Endothelial cell of umbilical vein (primary cell): ENCODE measurements at regions not wholly inside any gene's neighbourhood (a gene's known extent, or its start where the extent isn't known, plus 50 kb on each side); places are given as distances from the start of the nearest gene placed in this dataset.

Experiments
- BruUV-seq: library from RNA; stranded (reverse); fragments of 400-500 nt; replicated peaks from 2 replicates; lab custom pipeline; 2021; lab: Mats Ljungman, UMichigan
- CTCF ChIA-PET: fragments of 300-600, 350-600 bp; sonication (Branson Sonifier 250); formaldehyde crosslinking; loops from one replicate; lab custom pipeline; 2021; ENCODE audit warnings: antibody characterized with exemption, inconsistent platforms; lab: Charles Lee
- POLR2A ChIA-PET: fragments of 300-600, 350-600 bp; sonication (Branson Sonifier 250); formaldehyde crosslinking; loops from one replicate; lab custom pipeline; 2021; ENCODE audit warnings: antibody characterized with exemption, inconsistent platforms; lab: Charles Lee
- DNase-seq: peaks from one replicate; pipeline ENCODE4 v3.0.0-alpha.2; 2011; ENCODE audit warnings: low read depth, low spot score
- FAIRE-seq: peaks from 2 replicates; lab custom pipeline; 2011; peaks lifted over from hg19 to GRCh38; lab: Jason Lieb, UNC
- H2AFZ ChIP-seq: 2 replicates; pipeline ENCODE4 v1.6.0; 2012; ENCODE audit warnings: low read depth, low read length, control low read depth, inconsistent platforms
- H3K27ac ChIP-seq: 2 replicates; pipeline ENCODE4 v1.5.1; 2011; ENCODE audit warnings: low read depth, mild to moderate bottlenecking, control low read depth, low read length, moderate library complexity; ENCODE audit not compliant: insufficient read depth
- H3K27me3 ChIP-seq, 2 experiments: 2 replicates each; pipeline versions ENCODE4 v1.6.0 to v1.6.1; 2011; ENCODE audit warnings: low read length in 2 of 2, mixed read lengths in 1 of 2; ENCODE audit not compliant: control insufficient read depth in 2 of 2, insufficient read depth in 2 of 2
- H3K36me3 ChIP-seq, 2 experiments: 2 replicates in 1 of 2; 3 replicates in 1 of 2; pipeline ENCODE4 v1.5.1; 2011; ENCODE audit warnings: low read length in 2 of 2, mild to moderate bottlenecking in 1 of 2, moderate library complexity in 1 of 2; ENCODE audit not compliant: control insufficient read depth in 2 of 2, insufficient read depth in 2 of 2; ENCODE audit errors: extremely low read depth in 1 of 2
- H3K4me1 ChIP-seq: 3 replicates; pipeline ENCODE4 v1.5.1; 2011; ENCODE audit warnings: mild to moderate bottlenecking, low read length; ENCODE audit not compliant: control insufficient read depth, insufficient read depth; ENCODE audit errors: extremely low read depth
- H3K4me2 ChIP-seq: 2 replicates; pipeline ENCODE4 v1.6.1; 2011; ENCODE audit warnings: low read length, control low read depth, mixed read lengths; ENCODE audit not compliant: insufficient read depth
- H3K4me3 ChIP-seq, 3 experiments: fragments of 200-600 bp in 1 of 3; sonication (generic), shearing (Covaris generic) in 1 of 3; replicated peaks in 1 of 3; 2 replicates each; pipeline ENCODE4 v1.5.1; 2011 to 2016; ENCODE audit warnings: control low read depth in 3 of 3, low read length in 3 of 3, mild to moderate bottlenecking in 2 of 3, inconsistent platforms in 1 of 3, low read depth in 1 of 3, moderate library complexity in 1 of 3; ENCODE audit not compliant: insufficient read depth in 1 of 3
- H3K79me2 ChIP-seq: 2 replicates; pipeline ENCODE4 v1.6.0; 2012; ENCODE audit warnings: low read length, inconsistent platforms; ENCODE audit not compliant: control insufficient read depth, insufficient read depth
- H3K9ac ChIP-seq: replicated peaks from 2 replicates; pipeline ENCODE3; 2011; ENCODE audit warnings: low read length, control low read depth; ENCODE audit not compliant: insufficient read depth; ENCODE audit errors: extremely low read depth
- H3K9me1 ChIP-seq: replicated peaks from 3 replicates; pipeline ENCODE4 v1.6.0; 2011; ENCODE audit warnings: mild to moderate bottlenecking, low read length; ENCODE audit not compliant: control insufficient read depth, insufficient read depth; ENCODE audit errors: extremely low read depth
- H3K9me3 ChIP-seq: replicated peaks from 2 replicates; pipeline ENCODE4 v1.5.1; 2012; ENCODE audit warnings: low read length, inconsistent platforms; ENCODE audit not compliant: control insufficient read depth, insufficient read depth
- H4K20me1 ChIP-seq: replicated peaks from 2 replicates; pipeline ENCODE3; 2011; ENCODE audit warnings: mild to moderate bottlenecking, low read length; ENCODE audit not compliant: control insufficient read depth, insufficient read depth; ENCODE audit errors: extremely low read depth
- CTCF ChIP-seq, 2 donors: IDR thresholded peaks; 1 replicate in 1 of 2; 2 replicates in 1 of 2; pipeline ENCODE4 v1.5.1; 2011; ENCODE audit warnings: low read length in 2 of 2, mild to moderate bottlenecking in 2 of 2, moderate library complexity in 2 of 2, control low read depth in 1 of 2, inconsistent platforms in 1 of 2, low read depth in 1 of 2; ENCODE audit not compliant: insufficient read depth in 1 of 2; ENCODE audit errors: extremely low read depth in 1 of 2
- EZH2 ChIP-seq: IDR thresholded peaks from 2 replicates; pipeline ENCODE4 v1.6.1; 2012; ENCODE audit warnings: borderline replicate concordance, low read depth, mild to moderate bottlenecking, moderate library complexity, low read length, inconsistent platforms; ENCODE audit not compliant: severe bottlenecking
- FOS ChIP-seq: IDR thresholded peaks from 2 replicates; pipeline ENCODE4 v1.6.1; 2011; ENCODE audit warnings: mild to moderate bottlenecking, low read length, moderate library complexity, borderline replicate concordance; ENCODE audit not compliant: insufficient read depth
- GATA2 ChIP-seq: IDR thresholded peaks from 2 replicates; pipeline ENCODE4 v1.7.0; 2011; ENCODE audit warnings: low read depth, mild to moderate bottlenecking, moderate library complexity, mixed read lengths, low read length; ENCODE audit not compliant: insufficient read length, insufficient read depth
- JUN ChIP-seq: IDR thresholded peaks from 2 replicates; pipeline ENCODE4 v1.6.1; 2011; ENCODE audit warnings: borderline replicate concordance, low read depth; ENCODE audit not compliant: insufficient read length, insufficient read depth
- MAX ChIP-seq: IDR thresholded peaks from 2 replicates; pipeline ENCODE4 v1.6.1; 2011; ENCODE audit not compliant: insufficient read depth, insufficient read length
- MYC ChIP-seq: IDR thresholded peaks from one replicate; pipeline ENCODE4 v1.6.1; 2011; ENCODE audit warnings: mild to moderate bottlenecking, low read depth, low read length
- POLR2A ChIP-seq: IDR thresholded peaks from 2 replicates; pipeline ENCODE4 v1.6.1; 2012; ENCODE audit warnings: low read depth, mild to moderate bottlenecking, control low read depth, low read length
- POLR2AphosphoS5 ChIP-seq: IDR thresholded peaks from 2 replicates; pipeline ENCODE4 v1.6.1; 2012; ENCODE audit warnings: low read depth, mild to moderate bottlenecking, control low read depth, low read length, moderate library complexity; ENCODE audit not compliant: insufficient read depth
- dilution Hi-C: fragments of 300-500 bp; cut with MboI; formaldehyde crosslinking; loops from one replicate; pipeline ENCODE4 v1.15.0; 2019; ENCODE audit warnings: low sequenced_read_pairs; ENCODE audit not compliant: extremely low pct_ligation_motif_present
- intact Hi-C: fragments of 100-400 bp; cut with micrococcal nuclease; formaldehyde crosslinking; loops from one replicate; pipeline ENCODE4 v1.10.0; 2022

- no peaks in the 10 kb centered on the region for H3K9me3 ChIP-seq
- no peaks in the 10 kb centered on the region for H3K36me3 ChIP-seq
- H3K4me1 ChIP-seq: no peaks in the 10 kb centered on the region
- no peak overlapping the region for H2AFZ ChIP-seq
- no peak overlapping the region for H3K9ac ChIP-seq
- DNase-seq (no peak), FAIRE-seq (no peak)
- no peak overlapping the region for H3K27ac ChIP-seq
- ChIA-PET POLR2A (interaction anchor here (0.6 kb wide), 1 partner anchor 27 kb away, joined by 8 read pairs; no protein-coding TSS in a partner anchor), CTCF (interaction anchor here (1.2 kb wide), 1 partner anchor 11 kb away, joined by 3 read pairs; no protein-coding TSS in a partner anchor)
- intact Hi-C loops: no loop called here
- no peak for TF ChIP-seq POLR2AphosphoS5
- TF ChIP-seq JUN: no peak
- TF ChIP-seq EZH2: no peak
- TF ChIP-seq FOS: no peak
- TF ChIP-seq CTCF (IDR thresholded peaks at IDR 0.05; ENCODE audit: extremely low read depth in 1 of 2, insufficient read depth in 1 of 2, low read depth in 1 of 2, low read length in 2 of 2): no peak
- TF ChIP-seq MAX: no peak
- TF ChIP-seq GATA2: no peak
- TF ChIP-seq MYC: no peak
- TF ChIP-seq POLR2A: no peak
- no peaks in the 10 kb centered on the region for H3K79me2 ChIP-seq
- no peaks in the 10 kb centered on the region for H3K27me3 ChIP-seq
- no peak overlapping the region for H3K4me3 ChIP-seq
- dilution Hi-C loops: no loop called here
- no peaks in the 10 kb centered on the region for H3K9me1 ChIP-seq
- no TSS peak for BruUV-seq
- no peaks in the 10 kb centered on the region for H4K20me1 ChIP-seq
- no peak overlapping the region for H3K4me2 ChIP-seq
These were observed 497.5 kb upstream of the CITED2 start for GRCh38 chr6:139871803-139872510.
